Gastrocnemius medialis (tissue), 4 donors: ENCODE measurements at regions not wholly inside any gene's neighbourhood (a gene's known extent, or its start where the extent isn't known, plus 50 kb on each side); places are given as distances from the start of the nearest gene placed in this dataset.

Experiments used
- ATAC-seq, 2 donors: fragments of 150-250 bp; one replicate each; pipeline ENCODE4 v1.9.1; 2016
- DNase-seq, 2 donors: peaks; one replicate each; pipeline ENCODE4 v3.0.0-alpha.2; 2019
- H3K27ac ChIP-seq, 4 donors: fragments of 200-600 bp; sonication (generic); 1 replicate in 1 of 4; 2 replicates in 3 of 4; pipeline ENCODE4 v1.5.1; 2016 to 2018; ENCODE audit warnings: mild to moderate bottlenecking in 2 of 4, moderate library complexity in 1 of 4
- H3K27me3 ChIP-seq, 3 donors: fragments of 200-600 bp; sonication (generic) in 2 of 3; 1 replicate in 1 of 3; 2 replicates in 2 of 3; pipeline versions ENCODE4 v1.5.1 to v1.6.0; 2016 to 2019; ENCODE audit warnings: mild to moderate bottlenecking in 1 of 3, moderate library complexity in 1 of 3
- H3K36me3 ChIP-seq, 2 donors: fragments of 200-600 bp; sonication (generic) in 1 of 2; one replicate each; pipeline ENCODE4 v1.5.1; 2017 to 2018
- H3K4me1 ChIP-seq, 2 donors: fragments of 200-600 bp; sonication (generic) in 1 of 2; one replicate each; pipeline ENCODE4 v1.5.1; 2016 to 2017; ENCODE audit warnings: mild to moderate bottlenecking in 2 of 2
- H3K4me3 ChIP-seq, 4 donors: fragments of 200-600 bp; sonication (generic) in 3 of 4; 1 replicate in 1 of 4; 2 replicates in 3 of 4; pipeline ENCODE4 v1.5.1; 2016 to 2019; ENCODE audit warnings: mild to moderate bottlenecking in 2 of 4
- H3K9me3 ChIP-seq, 3 donors: fragments of 200-600 bp; sonication (generic) in 2 of 3; 1 replicate in 1 of 3; 2 replicates in 2 of 3; pipeline ENCODE4 v1.5.1; 2016 to 2019
- POLR2A ChIP-seq, 2 donors: fragments of 450-650 bp; IDR thresholded peaks; one replicate each; pipeline ENCODE4 v1.6.1; 2017; ENCODE audit warnings: antibody characterized with exemption in 2 of 2, mild to moderate bottlenecking in 2 of 2, moderate library complexity in 2 of 2
- in situ Hi-C, 4 donors: fragments of 200-750 bp; cut with MboI; loops; one replicate each; pipeline versions ENCODE4 v1.15.0 to v1.8.0; 2017; ENCODE audit warnings: low sequenced_read_pairs in 4 of 4
- intact Hi-C: fragments of 100-400 bp; cut with DNase I; formaldehyde crosslinking; loops from one replicate; pipeline ENCODE4 v1.15.1; 2023; ENCODE audit warnings: low total_unique reads
- TF ChIP-seq, protein P1 (sequence below), 5 experiments: fragments of 450-650 bp in 3 of 5; fragments of 200-600 bp in 2 of 5; sonication (generic) in 2 of 5; IDR thresholded peaks in 4 of 5; conservative IDR thresholded peaks in 1 of 5; 1 replicate in 4 of 5; 2 replicates in 1 of 5; pipeline ENCODE4 v1.5.1; 2016 to 2019; ENCODE audit warnings: antibody characterized with exemption in 5 of 5, mild to moderate bottlenecking in 3 of 5, moderate library complexity in 3 of 5

DNA sequence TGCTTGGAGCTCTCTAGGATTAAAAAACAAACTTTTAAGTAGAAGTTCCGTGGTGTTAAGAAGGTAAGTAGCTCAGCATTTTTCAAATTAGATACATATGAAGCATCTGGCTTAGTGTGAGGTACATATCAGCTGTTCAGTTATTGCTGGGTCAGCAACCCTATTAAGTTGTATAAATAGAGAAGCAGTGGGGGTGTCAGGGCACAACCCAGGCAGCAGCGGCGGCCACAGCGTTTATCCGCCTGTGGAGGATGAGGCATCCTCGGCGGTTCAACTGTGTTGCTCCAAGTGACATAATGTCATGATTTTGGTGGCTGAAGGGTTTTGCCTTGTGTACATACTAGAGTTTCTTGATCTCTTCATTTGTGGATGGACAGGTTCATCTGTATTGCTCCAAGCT, 54.6 kb upstream of the KIF5B start:
- Histone ChIP-seq H3K4me1 (peaks cover 0 to 5% of the 10 kb centered on the region in 2 donors), H3K27ac (no peak overlapping the region), H3K9me3 (no peaks in the 10 kb centered on the region), H3K4me3 (no peak overlapping the region), H3K36me3 (no peaks in the 10 kb centered on the region), H3K27me3 (no peaks in the 10 kb centered on the region)
- in situ Hi-C loops = no loop called here
- no peak for ATAC-seq
- intact Hi-C loops = no loop called here
- no peak for DNase-seq
- no peak for TF ChIP-seq POLR2A (IDR thresholded peaks at IDR 0.05)
- TF ChIP-seq, protein P1, sequence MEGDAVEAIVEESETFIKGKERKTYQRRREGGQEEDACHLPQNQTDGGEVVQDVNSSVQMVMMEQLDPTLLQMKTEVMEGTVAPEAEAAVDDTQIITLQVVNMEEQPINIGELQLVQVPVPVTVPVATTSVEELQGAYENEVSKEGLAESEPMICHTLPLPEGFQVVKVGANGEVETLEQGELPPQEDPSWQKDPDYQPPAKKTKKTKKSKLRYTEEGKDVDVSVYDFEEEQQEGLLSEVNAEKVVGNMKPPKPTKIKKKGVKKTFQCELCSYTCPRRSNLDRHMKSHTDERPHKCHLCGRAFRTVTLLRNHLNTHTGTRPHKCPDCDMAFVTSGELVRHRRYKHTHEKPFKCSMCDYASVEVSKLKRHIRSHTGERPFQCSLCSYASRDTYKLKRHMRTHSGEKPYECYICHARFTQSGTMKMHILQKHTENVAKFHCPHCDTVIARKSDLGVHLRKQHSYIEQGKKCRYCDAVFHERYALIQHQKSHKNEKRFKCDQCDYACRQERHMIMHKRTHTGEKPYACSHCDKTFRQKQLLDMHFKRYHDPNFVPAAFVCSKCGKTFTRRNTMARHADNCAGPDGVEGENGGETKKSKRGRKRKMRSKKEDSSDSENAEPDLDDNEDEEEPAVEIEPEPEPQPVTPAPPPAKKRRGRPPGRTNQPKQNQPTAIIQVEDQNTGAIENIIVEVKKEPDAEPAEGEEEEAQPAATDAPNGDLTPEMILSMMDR (IDR thresholded peaks at IDR 0.05 in 4 of 5, conservative IDR thresholded peaks at IDR 0.05 in 1 of 5) = no peak

DNA sequence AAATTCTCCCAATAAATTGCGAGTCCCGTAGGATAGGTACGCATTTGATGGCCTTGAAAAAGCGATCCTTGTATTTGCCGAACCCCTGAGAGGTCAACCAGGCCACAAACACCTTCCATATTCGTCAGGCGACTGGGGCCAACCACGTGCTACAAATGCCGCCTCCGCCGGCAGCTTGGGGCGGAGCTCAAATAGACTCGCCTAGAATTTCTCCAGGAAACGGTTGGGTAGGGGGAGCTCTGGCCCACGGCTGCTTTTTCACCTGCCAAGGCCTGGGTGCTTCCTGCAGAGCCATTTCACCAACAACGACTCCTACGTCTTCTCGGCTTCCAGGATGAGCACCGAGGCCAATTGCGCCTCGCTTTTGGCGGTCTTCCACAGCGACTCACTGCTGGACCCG, 53.4 kb upstream of the KIF5B start:
- Histone ChIP-seq H3K4me3 (no peak overlapping the region), H3K4me1 (peaks cover 0 to 5% of the 10 kb centered on the region in 2 donors), H3K27ac (no peak overlapping the region), H3K9me3 (no peaks in the 10 kb centered on the region), H3K27me3 (no peaks in the 10 kb centered on the region), H3K36me3 (no peaks in the 10 kb centered on the region)
- ATAC-seq (no peak), DNase-seq (no peak)
- TF ChIP-seq, protein P1 (IDR thresholded peaks at IDR 0.05 in 4 of 5, conservative IDR thresholded peaks at IDR 0.05 in 1 of 5) = no peak
- TF ChIP-seq POLR2A (IDR thresholded peaks at IDR 0.05) = no peak
- in situ Hi-C loops (no loop called here), intact Hi-C loops (no loop called here)
